ENCODE measurements at regions not wholly inside any gene's neighbourhood (a gene's known extent, or its start where the extent isn't known, plus 50 kb on each side); places are given as distances from the start of the nearest gene placed in this dataset.

DNA sequence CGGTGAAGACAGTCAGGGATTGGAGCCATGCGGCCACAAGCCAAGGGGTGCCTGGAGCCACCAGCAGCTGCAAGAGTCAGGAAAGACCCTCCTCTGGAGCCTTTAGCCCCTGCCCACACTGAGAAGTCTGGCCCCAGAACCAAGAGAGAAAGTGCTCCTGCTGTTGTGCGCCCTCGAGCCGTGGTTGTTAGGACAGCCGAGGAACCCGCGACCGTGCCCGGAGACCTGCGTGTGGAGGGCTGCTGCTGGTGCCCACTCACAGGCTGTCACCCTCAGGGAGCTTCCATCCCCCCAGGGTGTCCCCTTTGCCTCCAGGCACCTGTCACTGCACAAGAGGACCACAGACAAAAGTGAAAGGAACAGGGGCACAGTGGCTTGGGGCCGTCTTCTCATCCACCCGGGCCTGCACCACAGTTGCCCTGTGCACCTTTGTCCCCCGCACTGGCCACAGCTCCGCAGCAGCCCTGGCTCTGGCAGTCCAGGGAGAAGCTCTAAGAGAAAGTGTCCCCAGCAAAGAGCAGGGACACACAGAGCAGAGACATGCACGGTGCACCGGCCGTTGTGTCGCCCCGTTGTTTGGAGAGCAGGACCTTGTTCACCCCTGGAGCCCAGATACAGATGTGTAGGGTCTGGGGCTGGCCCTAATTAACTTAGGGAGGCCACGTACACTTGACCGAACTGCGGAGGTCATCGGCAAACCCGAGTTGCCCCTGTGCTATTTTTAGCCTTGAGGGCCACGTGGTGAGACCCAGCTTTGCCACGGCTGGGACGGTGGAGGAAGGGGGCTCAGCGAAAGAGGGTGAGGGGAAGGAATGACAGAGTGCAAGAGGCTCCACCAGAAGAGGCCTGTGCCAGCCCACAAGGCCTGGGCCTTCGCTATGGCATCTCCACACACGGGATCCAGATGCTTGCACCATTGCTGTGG is 329.2 kb downstream of the C16orf95 start:
- no peak for DNase-seq

DNA sequence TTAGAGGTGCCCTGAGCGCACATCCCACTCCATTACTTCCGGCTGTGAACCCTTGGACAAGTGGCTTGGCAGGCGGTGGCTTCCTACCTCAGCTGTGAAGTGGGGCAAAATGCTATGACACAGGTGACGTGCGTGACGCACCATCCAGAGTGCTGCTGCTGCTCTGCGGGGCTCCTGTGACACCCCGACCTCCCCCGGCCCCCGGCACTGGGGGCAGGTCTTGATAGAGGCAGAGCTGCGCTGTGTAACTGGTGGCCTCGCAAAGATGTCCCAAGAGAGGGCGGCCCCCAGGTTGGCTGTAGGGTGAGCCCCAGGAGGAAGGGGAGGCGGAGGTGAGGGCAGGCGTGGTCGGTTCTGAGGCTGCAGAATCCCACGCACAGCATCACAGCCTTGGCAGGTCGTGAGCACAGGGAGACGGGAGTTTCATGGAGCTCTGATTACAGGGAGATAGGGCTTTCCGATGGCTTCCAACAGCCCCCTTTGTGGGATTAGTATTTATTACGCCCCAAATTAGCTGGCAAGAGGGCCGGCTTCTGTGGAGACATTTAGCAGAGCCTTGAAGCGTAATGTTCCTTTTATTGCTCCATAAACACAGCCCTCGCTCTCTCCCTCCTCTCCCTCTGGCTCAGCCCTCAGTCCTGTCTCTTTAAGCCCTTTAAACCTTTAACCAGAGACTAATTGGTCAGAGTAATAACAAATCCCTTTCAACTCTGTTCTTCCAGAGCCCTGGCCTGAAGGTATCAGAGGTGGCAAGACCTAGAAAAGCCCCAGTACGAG is 328.1 kb downstream of the C16orf95 start:
- no peak for DNase-seq

DNA sequence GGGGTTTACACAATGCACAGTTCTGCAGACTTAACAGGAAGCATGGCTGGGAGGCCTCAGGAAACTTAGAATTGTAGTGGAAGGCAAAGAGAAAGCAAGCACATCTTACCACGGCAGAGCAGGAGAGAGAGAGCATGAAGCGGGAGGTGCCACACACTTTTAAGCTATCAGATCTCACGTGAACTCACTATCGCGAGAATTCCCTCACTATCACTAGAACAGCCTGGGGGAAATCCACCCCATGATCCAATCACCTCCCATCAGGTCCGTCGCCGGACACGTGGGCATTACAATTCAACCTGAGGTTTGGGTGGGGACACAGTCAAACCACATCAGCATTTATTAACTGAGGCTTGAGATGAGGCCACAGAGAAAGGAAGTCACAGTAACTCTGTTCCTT is 326.7 kb downstream of the C16orf95 start:
- DNase-seq: no peak

DNA sequence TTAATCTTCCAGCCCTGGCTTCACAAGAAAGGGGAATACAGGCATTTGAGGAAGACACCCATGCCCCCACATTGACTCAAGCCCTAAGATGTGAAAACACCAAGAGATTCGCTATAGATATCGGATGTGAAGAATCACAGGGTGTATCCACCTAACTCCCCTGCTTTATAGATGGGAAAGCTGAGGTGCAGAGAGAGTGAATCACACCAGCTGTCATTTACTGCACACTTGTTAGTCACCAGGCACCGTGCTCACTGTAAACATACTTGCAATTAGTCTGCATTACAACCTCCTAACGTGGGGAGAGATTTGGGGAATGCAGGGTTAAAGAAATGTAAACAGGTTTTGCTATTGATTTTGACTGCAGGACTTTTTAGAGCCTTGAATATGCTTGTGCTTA is 325.5 kb downstream of the C16orf95 start:
- DNase-seq: no peak

DNA sequence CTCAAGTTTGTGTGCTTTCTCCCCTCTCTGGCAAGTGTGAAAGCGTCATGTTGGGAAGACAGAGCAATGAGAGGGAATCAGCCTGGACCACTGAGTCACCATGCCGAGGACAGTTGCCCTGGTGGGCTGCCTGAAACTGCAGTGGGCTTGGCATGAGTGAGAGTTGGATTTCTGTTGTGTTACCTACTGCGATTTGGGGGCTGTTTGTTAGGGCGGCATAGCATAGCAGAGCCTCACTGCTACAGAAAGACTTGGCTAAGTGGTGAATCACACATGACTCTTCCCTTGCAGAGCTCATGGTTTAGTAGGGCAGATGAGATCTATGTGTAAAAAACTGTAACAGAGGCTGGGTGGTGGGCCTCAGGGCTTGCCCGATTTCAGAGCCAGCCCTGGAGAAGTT is 324.6 kb downstream of the C16orf95 start:
- no peak for DNase-seq

DNA sequence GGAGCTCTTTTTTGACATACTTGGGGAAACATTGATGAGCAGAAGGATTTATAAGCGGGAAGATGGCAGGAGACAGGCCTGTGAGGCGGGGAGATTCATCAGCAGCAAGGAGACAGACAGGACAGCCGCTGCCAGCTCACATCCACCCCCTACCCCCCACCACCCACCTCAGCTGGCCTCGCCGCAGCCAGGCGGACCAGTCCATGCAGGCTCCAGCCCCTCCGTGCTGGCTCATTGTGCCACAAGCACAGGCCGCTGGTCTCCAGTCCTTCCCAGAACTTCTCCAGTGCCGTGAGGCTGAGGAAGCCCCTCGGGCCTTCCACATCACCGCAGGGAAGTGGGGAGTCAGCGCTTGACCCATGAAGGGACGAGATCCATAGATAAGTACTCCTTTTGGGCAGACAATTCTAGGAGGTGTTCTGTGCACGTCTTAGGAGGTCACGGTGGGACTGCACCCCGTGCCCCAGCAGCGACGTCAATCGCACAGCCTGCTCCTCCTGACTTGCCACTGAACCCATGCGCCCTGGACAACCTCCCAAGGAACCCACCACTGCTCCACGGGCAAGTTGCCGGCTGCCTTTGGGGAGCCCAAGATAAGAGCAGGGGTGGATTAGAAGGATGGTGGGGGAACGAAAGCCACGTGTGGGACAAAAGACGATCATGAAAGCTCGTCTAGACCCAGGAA is 323.6 kb downstream of the C16orf95 start:
- no peak for DNase-seq

DNA sequence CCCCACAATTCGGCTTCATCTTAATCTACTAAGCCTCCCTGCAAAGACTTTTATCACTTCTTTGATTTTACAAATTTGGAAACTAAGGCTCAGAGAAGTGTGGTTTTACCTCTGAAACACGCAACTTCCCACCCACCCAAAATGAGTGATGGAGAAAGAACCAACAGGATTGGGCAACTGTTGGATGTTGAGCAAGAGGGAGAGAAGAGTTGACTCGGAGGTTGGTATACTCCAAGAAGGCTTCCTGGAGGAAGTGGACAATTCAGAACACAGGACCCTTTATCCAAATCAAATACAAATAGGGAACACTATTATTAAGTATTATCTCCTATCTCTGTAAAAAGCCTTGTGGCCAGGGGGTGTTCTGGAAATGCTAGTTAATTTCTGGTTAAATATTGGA is 323.0 kb downstream of the C16orf95 start:
- DNase-seq: no peak

DNA sequence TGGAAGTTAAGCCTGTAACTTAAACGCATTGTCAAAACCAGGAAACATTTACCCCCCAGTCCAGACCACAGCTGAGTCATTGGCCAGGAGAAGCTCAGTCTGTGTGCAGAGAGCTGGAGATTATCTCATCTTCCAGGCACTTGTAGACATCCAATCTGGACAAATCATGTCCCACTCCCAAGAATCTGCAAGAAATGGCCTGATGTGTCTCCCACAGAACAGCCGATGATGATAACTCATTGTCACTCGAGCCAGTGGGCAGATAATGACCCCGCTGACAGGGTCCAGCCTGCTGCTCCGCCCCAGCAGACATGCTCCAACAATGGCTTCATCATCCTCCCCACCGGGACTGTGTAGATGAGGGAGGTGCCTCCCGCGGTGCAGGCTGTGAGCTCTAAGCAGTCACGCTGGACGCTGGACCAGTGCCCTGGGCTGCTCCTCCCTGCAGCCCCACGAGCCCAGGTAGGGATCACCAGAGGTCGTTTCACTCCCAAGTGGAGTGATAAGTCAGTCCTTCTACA is 322.5 kb downstream of the C16orf95 start:
- no peak for DNase-seq

DNA sequence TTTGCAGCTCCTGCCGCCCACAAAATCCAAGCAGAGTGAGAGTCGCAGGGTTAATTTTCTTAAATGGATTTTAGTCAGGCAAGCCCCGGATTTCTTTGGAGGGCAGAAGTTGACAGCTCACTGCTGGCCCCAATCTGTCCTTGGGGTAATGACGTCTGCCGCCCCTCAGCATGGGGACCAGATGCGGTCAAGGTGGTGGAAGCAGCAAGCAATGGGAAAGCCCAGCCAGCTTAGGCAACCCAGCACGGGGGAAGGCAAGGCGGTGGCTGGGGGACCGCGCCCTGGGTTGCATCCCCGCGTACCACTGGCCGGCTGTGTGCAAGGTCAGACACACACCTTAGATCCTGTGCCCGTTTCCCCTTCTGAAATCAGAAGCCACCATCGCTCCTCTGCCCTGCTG is 321.7 kb downstream of the C16orf95 start:
- DNase-seq: no peak

DNA sequence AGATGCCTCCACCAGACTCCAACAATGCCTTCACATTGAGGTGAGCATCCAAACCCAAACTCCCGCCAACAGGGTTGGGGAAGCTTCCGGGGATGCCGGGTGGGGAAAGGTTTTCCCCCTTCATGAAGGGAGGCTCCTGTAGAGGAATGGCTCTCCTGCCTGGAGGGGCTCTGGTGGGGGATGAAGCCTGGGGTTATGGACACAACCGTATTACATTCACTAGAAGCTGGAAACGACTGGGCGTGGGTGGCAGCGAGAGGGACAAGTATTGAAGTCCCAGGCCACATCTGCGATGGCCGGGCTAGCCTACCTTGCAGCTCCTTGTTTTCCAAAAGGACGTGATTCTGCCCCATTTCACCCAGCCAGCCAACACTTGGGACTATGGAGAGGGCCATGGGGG is 321.1 kb downstream of the C16orf95 start:
- no peak for DNase-seq

DNA sequence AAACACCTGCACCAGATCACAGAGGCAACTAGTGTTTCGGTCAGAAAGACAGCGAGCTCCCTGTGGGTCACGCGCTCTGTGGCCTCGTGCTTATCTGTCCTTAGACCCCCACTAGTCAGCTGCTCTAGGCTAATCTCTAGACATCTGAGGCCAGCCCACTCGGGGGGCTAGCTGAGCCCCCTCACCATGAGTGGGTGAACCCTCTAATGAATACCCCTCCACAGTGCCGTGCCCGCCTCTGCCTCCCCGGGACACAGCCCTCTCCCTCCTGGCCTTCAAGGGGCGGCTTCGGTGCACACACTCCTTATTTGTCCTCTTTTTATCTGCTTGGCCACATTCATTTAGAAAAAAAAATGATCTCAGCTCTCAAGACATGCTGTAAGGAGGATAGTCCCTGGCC is 320.1 kb downstream of the C16orf95 start:
- no peak for DNase-seq

DNA sequence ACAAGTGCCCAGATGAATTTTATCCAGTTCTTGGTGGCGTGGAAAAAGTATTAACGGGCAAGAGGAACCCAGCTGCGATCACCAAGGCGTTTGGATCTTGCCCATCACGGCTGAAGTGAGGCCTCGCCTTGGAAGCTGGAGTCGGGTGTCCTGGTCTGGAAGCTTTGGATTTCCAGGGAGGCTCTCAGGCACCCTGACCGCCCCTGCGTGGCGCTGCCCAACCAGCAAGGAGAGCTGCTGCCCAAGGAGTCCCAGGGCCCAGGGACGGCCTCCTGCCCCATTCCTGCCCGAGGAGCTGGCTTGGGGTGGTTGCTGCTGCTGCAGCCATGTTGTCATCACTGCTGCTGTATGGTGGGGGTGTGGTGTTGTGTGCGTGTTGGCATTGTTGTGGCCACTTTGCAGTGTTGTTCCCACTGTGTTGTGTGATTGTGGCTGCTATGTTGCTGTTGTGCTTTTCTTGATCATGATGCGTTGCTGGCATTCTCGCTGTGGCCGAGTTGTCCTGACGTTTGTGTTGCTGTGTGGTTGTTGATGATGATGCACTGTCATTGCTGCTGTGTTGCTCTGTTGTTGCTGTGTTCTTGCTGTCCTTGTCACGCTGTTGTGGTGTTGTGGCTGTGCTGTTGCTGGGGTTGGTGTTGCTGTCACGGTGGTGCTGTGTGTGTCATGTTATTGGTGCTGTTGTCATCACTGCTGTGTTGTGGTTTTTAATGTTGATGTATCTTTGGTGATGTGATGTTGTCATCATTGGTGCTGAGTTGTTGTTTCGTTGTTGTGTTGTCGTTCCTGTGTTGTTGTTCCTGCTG is 318.8 kb downstream of the C16orf95 start:
- DNase-seq: no peak

DNA sequence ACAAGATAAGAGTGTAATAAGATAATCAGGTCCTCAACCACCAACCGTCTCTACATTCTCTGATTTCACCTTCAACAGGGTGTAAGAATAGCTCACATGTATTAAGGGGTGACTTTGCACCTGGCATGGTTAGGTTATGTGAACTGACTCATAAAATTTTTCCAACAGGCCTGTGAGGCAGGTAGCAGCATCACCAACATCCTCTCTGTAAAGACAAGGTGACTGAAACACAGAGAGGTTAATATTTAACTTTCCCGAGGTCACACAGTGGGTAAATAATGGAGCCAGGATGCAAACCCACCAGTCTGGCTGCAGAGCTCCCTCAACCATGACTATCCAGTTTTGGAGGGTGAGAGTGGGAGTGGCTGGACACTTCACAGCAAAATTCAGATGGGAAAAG is 317.2 kb downstream of the C16orf95 start:
- DNase-seq: peak; percentile 11 to 20

DNA sequence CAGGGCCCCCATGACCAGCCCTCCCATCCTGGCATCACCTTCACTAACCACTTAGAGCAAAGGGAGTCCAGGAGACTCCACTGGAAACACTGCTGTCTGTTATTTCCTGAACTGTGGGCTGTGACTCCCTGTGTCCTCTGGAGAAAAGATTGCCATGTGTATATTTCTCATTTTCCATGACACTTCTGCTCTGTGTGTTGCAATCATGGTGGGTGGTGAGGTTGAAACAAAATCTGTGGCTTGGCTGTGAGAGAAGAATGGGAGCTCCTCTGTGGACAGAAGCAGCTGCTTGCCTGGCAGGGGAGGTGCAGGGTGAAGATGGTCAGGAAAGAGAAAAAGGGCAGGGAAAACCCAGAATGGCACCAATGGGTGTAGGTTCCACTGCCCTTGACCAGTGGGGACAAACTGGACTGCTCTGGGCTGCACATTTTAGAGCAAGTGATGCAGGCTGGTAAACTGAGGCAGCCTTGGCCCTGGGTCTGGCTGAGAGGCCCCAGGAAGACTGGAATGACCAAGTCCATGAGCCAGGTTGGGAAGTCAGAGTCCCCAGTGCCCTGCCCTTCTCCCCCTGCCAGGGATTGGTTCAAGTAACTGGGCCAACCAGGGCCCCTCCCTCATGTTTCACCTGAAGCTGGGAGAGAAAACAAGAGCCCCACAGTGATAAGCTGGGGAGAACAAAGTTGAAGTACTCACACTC is 314.3 kb downstream of the C16orf95 start:
- no peak for DNase-seq

DNA sequence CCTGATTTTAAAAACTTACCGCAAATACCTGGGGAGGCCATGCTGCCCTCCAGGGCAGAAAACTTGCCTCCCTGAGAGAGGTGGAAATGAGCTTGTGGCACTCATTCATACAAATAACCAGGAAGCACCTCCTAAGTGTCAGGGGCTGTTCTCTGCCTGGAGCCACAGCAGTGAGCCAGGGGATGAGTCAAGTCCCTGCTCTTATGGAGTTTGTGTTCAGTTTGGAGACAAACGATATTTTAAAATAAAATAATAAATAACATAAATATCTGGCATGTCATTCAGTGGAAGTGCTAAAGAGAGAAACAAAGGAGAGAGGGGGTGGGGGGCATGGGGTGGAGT is 313.8 kb downstream of the C16orf95 start:
- no peak for DNase-seq

DNA sequence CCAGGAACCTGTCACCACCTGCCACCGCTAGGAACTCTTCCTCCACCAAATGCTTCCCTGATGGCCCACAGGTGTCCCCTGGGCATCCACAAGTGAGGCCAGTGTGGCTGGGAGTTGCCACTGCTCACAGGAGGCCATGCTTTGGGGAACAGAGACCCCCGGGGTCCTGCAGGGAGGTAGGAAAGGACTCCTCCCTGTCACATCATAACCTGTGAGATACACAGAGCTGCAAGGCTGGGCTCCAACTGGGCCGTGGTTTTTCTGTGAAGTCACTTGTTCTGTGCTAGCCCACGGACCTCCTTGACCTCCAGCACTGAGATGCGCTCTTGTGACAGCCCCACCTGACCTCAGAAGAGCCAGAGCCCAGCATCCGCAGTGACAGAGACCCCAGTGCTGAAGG is 311.2 kb downstream of the C16orf95 start:
- DNase-seq: no peak

DNA sequence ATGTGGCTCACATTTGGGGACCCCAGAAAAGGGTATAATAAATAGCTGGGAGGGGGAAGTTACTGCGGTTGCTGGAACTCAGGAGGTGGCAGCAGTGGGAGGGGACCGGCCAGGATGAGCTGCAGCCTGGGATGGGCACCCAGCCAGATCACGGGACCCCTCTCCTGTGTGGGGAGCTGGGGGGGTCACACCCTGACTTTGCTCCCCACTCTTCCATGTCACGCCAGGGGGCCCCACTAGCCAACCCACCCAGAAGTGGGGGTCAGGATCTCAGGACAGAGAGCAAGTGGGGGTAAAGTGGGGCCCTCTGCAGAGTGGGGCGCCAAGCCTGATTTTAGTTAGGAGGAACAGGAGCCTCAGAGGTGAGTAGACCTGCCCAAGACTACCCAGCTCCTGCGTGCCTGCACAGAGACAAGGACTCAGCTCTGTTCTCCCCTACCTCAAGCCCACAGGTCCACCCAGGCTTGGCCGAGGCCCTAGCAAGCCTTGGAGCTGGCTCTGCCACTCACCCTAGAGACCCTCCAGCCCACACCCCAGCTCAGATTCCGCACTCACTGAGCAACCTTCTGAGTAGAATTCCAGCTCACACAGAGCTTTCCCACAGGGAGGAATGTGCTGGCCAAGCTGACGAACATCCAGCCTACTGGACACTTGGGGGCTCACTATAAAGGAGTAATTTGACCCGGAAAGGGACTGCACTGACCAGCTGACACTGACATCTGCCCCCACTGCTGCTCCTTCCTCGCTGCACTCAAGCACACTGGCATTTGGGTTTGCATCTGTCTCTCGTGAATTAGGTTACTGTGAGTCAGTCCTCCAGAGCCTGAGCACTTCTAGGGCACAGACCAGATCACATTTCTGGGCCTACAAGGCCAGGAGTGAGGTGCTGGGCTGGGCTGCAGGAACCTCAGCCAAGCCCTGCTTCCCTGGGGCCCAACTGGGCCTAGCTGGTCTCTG is 310.1 kb downstream of the C16orf95 start:
- no peak for DNase-seq

DNA sequence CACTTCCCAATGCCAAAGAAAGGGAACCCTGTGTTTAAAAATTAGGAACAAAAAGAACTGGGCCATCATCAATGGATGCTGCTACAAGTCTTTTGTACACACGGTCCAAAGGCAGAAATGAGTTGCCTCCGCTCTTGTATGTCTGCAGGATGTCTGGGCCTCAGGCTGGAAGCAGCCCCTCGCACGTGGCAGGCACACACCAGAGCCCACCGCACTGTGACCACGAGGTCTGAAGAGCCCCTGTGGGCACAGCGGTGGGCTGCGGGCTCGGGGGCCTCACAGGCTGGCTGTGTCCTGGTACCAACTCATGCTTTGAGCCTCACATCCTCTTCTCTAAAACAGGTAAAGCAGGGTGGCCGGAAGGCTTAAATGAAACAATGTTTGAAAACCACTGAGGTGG is 309.3 kb downstream of the C16orf95 start:
- no peak for DNase-seq

DNA sequence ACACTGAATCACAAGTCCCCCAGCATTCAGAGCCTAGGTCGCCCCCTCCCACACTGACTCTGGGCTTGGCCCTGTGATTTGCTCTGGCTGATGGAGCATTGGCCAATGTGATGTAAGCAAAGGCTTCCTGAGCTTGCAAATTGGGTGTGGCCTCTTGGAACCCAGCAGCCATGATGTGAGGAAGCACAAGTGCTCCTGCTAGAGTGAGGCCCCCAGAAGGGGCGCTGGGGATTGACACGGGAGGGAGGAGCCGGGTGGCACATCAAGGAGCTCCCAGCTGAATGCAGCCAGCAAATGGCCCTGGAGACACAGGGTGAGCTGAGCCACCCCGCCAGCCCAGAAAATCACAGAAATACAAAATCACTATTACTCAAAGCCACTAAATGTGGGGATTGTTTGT is 308.5 kb downstream of the C16orf95 start:
- DNase-seq: no peak
